Epithelial cell of proximal tubule (primary cell): ENCODE measurements at regions not wholly inside any gene's neighbourhood (a gene's known extent, or its start where the extent isn't known, plus 50 kb on each side); places are given as distances from the start of the nearest gene placed in this dataset.

Experiments
- DNase-seq: peaks from one replicate; pipeline ENCODE4 v3.0.0-alpha.2; 2011; ENCODE audit warnings: low read depth
- H3K4me3 ChIP-seq: 2 replicates; pipeline ENCODE4 v1.5.1; 2011; ENCODE audit warnings: low read depth, mild to moderate bottlenecking, low read length
- CTCF ChIP-seq: conservative IDR thresholded peaks from 2 replicates; pipeline ENCODE4 v1.5.1; 2012; ENCODE audit warnings: low read depth, mild to moderate bottlenecking, low read length

GRCh38 chr14:41302776-41303175, 303.9 kb upstream of the LRFN5 start:
- H3K4me3 ChIP-seq: no peak overlapping the region
- DNase-seq: no peak
- TF ChIP-seq CTCF: no peak

GRCh38 chr14:41299924-41300323, 306.8 kb upstream of the LRFN5 start:
- DNase-seq: no peak
- TF ChIP-seq CTCF: no peak
- H3K4me3 ChIP-seq: no peak overlapping the region

GRCh38 chr14:41298328-41298690, 308.4 kb upstream of the LRFN5 start:
- no peak for DNase-seq
- H3K4me3 ChIP-seq: no peak overlapping the region
- no peak for TF ChIP-seq CTCF

- no peak for DNase-seq
- H3K4me3 ChIP-seq: no peak overlapping the region
Observed at GRCh38 chr14:41297576-41298327, 308.9 kb upstream of the LRFN5 start.

GRCh38 chr14:41295734-41296133, 310.9 kb upstream of the LRFN5 start:
- no peak overlapping the region for H3K4me3 ChIP-seq
- no peak for TF ChIP-seq CTCF
- DNase-seq: no peak

More at GRCh38 chr14:41297576-41298327, 308.9 kb upstream of the LRFN5 start:
- no peak for TF ChIP-seq CTCF

GRCh38 chr14:41289025-41289424, 317.7 kb upstream of the LRFN5 start:
- no peak for TF ChIP-seq CTCF
- no peak overlapping the region for H3K4me3 ChIP-seq
- no peak for DNase-seq

- no peak overlapping the region for H3K4me3 ChIP-seq
- DNase-seq: no peak
- TF ChIP-seq CTCF: no peak
Observed at GRCh38 chr14:41285186-41285748, 321.4 kb upstream of the LRFN5 start.
